SK-N-DZ (cell line): ENCODE measurements at regions not wholly inside any gene's neighbourhood (a gene's known extent, or its start where the extent isn't known, plus 50 kb on each side); places are given as distances from the start of the nearest gene placed in this dataset.
A peak's percentile ranks its signal among the peaks of the same experiment; 100 is the strongest.
"Not testable (repeated sequence)": the region's sequence is repeated elsewhere in the genome, so short reads cannot be mapped to it uniquely, and the experiment has no call there.

ENCODE experiments used
- DNase-seq: peaks from one replicate; pipeline ENCODE4 v3.0.0-alpha.2; 2015; ENCODE audit warnings: low spot score

DNA sequence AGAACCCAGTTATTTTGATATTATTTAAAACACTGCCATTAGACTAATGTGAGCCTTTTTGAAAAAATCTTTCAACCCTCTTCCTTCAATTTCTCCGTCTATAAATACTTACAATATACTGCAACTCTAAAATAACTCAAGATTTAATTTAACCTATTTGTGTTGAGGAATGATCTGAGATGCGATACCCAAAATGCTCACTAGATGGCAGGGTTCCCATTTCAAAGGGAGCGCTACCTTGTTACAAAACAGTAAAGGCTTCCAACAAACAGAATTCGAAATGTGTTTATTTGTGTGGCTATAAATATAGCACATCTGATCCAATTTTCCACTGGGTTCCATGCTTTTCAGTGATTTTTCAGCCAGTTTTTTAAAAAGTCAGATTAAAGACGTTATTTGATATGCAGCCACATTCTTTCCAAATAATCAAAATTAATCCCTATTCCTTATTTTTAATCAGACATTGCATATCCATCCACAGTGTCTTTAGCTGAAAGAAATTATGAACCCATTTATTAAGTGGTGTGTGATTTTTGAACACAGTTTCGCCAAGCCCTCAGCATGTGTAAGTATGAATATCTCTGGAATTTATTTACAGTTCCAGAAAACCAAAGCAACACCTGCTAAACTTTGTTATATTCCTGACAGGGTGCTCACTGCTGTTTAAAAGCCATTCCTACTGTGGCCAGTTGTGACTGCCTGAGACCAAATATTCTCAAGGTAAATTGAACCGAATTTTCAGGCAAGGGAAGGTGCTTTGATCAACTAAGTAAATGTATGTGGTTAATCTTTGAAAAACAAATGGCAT lies 668.0 kb upstream of the LCORL start:
- DNase-seq: peak; percentile 60

DNA sequence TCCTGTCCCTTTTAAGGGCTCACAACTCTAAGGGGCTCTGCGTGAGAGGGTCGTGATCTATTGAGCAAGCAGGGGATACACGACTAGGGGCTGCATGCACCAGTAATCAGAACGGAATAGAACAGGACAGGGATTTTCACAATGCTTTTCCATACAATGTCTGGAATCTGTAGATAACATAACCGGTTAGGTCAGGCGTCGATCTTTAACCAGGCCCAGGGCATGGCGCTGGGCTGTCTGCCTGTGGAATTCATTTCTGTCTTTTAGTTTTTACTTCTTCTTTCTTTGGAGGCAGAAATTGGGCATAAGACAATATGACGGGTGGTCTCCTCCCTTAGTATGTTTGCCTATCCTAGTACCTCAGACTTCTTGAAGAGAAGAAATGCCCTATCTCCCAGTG lies 666.8 kb upstream of the LCORL start:
- not testable (repeated sequence) for DNase-seq

DNA sequence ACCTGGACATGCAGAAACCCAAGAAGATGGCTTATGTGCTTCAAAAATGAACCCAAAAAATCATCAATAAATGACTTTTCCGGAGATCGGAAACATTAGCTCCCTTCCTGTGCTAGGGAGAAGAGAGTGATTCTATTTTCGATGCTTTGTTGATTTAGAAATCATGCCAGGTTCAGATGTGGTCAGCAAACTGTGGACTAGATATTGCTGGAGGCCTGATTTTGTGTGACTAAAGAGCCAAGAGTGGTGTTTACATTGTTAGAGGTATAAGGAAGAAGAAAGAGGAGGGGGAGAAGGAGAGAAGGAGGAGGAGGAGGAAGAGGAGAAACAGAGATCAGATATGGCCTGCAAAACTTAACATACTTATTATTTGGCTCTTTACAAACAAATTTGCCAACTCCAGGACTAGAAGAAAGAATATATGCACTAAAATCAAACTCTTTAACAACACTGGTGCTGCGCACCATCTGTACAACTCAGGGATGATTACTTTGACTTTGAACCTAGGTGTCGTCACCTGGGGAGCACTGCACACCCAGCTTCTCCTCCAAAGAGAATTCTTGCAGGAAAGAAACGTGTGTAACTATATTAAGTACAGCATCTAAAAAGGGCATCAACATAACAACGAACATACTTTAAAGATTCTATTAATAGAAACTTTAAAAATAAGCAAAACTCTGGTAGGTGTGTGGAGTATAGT lies 664.9 kb upstream of the LCORL start:
- no peak for DNase-seq

DNA sequence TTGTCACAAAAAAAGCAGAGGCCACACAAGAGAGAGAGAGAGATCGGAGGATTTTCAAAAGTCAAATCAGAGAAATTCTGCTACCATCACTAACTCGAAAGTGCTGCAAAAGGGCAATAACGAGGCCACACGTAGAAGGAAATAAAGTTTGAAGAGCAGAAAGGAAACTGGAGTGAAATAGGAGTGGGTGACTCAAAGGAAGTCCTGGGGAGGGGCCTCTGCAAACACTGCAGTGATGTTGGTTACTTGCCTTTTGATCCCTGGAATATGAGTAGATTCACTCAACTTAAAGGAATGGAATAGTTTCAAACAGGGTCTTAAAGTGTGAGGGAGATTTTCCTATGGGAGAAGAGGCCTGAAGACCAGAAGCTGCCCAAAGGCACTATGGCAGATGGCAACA lies 663.4 kb upstream of the LCORL start:
- no peak for DNase-seq

DNA sequence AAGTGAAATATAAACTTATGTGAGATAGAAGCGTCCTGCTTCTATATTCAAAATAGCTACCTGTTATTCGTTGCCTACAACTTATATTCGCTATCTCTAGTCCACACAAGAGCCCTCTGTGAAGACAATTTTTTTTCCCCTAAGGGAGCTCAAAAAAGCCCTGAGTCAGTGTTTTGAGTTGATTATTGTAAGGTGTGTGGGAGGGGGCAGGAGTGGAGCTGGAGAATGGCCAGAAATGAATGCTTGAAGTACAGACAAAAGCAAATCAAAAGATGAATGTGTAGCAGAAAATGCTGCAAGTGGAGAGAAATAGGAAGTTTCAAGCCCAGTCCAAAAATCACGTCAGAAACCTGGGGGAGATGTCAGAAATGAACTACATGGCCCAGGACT lies 655.0 kb upstream of the LCORL start:
- no peak for DNase-seq

DNA sequence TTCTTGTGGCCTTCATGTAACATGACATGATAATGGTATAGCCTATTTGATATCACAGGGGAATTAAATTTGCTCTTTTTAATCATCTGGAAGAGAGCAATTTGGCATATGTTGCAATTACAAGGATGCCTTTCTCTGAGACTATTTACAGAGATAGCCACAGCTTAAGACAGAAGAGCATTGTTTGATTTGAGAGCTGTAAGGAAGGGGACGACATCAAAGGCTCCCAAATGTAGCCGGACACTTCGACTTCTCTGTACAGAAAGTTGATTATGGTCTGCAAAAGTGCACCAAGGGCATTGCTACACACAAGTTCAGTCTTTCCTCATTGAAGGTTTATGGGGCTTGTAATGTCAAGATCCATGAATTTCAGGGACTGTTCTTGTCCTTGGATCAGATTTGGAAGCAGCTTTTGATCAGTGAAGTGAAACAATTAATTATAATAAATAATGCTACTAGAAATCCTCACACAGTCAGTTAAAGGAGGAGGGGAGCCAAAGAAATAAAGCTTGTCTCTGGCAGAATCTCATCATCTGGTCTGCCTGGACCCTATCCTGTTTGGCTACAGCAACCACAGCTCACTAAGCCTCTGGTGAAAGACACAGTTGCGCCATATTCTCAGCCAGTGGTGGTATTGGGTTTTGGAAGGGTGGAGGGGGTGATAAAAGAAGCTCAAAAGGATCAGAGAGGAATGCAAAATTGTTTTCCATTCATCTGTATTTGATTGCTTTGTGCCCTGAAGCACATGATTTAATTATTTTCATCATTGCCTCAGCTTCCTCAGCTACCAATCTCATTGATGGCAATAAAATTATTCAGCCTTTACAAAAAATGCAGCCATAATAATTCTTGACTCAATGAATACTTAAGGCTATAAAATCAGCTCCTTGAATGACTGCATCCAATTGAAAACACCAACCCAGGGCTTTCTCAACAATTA lies 654.3 kb upstream of the LCORL start:
- DNase-seq: no peak

DNA sequence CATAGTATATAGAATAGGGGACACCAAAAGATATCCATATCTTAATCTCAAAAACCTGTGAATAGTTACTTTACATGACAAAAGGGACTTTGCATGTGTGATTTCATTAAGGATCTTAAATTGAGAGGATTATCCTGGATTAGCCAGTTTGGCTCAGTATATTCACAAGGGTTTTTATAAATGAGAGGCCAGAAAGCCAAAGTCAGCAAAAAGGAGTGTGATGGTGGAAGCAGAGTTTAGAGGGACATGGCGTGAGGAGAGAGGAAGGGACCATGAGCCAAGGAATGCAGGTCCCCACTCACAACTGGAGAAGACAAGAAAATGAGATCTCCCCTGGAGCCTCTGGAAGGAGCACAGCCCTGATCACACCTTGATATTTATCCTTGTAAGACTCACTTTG lies 648.5 kb upstream of the LCORL start:
- DNase-seq: no peak

DNA sequence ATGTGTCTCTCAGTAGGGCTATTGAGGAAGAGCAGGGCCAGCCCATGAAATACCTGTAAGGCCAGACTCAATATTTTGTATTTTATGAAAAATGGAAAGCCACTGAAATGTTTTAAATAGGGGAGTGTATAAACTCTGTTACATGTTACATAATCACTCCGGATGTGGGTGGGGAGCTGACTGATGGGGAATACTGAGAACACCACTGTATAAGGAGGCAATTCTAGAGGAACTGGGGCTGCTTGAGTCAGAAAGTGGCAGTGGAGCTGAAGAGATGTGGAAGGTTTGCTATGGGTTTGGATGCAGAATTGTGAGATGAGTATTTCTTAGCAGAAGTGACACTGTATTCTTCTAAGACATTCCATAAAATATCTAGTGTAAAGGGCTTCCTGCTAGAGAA lies 647.8 kb upstream of the LCORL start:
- DNase-seq: no peak

DNA sequence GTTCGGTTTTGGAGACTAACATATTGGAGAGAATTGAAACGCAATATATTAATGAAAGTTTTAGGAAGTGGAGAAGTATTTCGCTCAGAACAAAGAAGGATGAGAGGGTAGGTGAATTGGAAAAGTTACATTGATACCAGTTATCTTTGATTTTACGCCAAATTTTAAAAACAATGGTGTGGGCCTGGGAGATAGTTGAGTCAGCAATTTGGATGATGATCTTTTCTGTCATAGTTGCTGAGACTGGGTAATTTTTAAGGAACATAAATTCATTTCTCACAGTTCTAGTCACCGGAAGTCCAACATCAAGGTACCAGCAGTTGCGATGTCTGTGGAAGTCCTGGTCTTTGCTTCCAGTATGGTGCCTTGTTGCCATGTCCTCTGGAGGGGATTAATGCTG lies 644.8 kb upstream of the LCORL start:
- DNase-seq: no peak

DNA sequence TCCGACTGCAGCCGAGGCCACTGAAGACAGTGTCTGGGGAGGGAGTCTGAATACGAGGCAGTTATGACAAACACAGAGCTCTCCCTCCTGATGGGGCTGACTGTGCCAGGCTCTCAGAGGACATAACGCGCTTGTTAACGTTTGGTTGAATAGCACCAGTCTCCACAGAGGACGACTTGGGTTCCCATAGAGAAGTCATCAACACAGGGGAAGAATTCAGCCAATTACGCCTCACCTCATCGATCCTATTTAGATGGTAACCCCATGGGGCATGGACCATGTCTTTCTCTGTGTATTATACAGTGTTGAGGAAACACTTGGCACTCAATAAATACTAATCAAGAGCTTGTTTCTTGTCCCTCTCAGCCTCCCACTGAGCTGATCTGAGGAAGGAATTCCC lies 642.6 kb upstream of the LCORL start:
- DNase-seq: no peak

DNA sequence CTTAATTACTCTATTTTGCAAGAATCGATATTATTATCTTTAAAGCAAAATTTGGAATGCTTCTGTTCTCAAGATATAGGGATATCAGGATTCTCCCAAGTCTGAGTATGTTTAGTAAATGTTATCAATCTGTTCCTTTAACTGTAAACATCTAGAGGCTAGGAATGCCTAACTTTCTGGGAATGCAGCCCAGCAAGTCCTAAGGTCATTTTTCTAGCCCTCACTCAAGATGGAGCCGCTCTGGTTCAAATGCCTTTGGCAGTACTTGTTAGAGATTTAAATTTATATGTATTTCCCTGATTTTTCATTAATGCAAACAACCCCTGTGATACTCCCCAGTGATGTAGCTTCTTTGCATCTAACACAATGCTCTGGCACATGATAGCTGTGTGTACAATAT lies 623.8 kb upstream of the LCORL start:
- DNase-seq: no peak

DNA sequence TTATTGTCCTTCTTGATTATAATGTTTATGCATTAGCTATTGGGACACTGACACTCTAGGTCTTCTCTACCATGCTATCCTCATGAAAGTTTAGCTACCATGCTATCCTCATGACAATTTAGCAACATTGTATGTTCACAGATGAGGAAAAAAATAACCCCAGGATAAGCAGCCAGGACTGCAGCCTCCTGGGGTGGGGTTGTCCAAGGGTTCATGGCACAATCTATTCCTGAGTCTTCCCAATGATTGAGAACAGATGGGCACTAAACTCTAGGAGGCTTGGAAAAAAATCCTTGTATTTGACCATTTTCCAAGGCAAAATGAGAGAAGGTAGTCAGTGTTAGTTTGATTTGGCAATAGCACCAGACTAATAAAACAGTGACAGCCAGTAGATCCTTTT lies 619.8 kb upstream of the LCORL start:
- DNase-seq: no peak

DNA sequence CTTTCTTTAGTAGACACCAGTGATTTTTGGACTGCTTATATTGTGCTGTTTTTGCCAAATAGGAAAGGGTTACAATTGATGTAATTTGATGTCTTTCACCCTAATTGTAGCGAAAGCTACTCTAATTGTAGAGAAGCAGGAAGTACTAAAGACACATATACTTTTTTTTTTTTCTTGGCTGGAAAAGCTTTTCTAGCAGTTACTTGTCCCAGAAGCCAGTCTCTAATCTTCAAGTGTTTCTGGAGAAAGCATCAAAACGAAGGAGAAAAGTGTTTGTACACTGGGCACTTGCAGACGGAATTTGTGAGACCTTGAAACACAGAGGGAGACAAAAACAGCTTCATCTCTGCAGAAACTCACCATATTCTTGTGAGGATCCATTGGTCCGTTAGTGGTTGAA lies 616.5 kb upstream of the LCORL start:
- no peak for DNase-seq

DNA sequence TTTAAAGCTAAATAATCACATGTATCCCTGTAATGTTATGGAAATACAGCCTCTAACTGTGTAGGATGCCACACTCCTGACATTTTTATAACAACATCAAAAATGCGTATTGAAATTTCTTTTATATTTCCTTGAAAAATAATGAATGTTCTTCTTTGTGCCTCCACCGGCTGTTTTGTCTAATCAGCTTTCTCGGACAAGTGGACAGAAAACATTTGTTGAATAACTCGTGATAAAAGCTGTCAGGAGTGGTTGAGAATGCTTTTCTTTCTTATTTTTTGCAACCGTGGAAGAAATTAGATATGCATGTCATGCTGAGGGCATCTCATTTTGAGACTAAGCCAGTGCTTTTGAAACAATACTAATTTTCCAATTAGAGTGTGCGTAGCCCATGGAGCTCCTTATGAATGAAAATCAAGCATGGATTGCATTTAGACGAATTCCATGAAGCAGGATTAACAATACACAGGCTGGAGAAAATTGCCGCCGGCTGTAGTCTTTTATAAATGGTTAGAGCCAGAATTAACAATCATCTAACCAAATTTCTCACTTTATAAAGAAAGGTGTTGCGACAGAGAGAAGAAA lies 614.5 kb upstream of the LCORL start:
- no peak for DNase-seq

DNA sequence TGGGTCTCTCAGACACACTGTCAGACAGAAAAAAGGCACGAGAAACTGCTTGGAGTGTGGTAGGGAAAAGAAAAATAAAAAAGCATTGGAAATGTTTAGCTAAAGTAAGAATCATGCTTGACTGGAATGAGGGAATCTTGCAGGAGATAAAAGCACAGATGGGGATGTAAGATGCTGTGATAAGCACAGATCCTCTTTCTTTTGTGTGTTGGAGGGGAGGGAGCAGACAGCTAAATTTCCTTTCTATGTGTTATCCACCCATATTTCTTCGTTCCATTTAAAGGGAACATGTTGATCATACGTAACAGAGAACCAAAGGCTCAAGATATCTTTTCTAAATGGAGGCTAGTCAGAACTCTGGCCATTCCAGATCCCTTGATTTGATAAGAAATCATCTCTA lies 614.0 kb upstream of the LCORL start:
- peak; percentile 8 for DNase-seq

DNA sequence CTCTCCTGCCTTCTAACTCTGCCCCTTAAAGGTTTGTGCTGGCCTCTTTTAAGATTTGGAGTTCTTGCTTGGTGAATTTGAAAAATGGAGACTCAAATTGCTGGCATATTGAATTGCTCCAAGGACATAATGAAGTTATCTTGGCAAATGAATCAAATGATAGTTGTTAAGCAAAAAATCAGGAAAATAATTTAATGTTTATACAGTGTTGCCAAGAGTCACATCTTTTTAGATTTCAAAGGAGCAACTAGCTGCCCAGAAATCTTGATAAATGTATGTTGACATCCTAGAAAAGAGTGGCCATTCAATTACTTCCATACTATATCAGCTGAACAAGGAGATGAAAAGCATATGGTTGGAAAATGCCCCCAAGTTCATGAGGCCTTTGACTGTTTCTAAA lies 610.0 kb upstream of the LCORL start:
- no peak for DNase-seq

DNA sequence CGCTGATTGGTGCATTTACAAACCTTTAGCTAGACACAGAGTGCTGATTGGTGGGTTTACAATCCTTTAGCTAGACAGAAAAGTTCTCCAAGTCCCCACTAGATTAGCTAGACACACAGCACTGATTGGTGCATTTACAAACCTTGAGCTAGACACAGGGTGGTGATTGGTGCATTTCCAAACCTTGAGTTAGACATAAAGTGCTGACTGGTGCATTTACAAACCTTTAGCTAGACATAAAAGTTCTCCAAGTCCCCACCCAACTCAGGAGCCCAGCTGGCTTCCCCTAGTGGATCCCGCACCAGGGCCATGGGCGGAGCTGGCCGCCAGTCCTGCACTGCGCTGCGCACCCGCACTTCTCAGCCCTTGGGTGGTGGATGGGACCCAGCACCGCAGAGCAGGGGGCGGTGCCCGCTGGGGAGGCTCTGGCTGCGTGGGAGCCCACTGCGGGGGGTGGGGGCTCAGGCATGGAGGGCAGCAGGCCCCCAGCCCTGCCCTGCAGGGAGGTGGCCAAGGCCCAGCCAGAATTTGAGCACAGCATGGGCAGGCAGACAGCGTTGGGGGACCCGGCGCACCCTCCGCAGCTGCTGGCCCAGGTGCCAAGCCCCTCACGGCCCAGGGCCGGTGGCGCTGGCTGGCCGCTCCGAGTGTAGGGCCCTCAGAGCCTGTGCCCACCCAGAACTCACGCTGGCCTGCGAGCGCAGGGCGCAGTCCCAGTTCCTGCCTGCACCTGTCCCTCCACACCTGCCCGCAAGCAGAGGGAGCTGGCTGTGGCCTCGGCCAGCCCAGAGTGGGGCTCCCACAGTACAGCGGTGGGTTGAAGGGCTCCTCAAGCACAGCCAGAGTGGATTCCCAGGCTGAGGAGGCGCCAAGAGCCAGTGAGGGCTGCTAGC lies 608.9 kb upstream of the LCORL start:
- DNase-seq: no peak

DNA sequence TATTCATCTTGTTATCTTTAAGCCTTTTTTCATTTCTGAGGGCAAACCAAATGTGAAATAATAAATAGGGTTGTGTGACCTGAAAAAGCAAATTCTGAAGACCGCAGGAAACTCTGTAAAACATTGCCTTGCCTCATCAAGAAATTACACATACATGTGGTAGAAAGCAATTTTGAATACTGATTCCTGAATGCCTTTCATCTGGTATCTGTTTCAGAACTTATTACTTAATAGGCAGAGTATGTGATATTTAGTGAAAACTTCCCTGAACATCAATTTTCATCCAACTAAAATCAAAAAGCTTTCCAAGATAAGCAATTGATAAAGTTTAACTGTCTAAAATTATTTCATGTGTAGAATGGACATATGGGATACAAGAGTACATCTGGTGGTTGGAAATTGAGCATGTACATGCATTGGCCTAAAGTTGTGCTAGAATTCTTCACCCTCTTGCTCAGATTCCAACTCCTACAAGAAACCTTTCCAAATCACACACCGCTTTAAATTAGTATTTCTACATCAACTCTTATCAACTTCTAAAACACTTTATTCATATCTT lies 606.0 kb upstream of the LCORL start:
- DNase-seq: no peak

DNA sequence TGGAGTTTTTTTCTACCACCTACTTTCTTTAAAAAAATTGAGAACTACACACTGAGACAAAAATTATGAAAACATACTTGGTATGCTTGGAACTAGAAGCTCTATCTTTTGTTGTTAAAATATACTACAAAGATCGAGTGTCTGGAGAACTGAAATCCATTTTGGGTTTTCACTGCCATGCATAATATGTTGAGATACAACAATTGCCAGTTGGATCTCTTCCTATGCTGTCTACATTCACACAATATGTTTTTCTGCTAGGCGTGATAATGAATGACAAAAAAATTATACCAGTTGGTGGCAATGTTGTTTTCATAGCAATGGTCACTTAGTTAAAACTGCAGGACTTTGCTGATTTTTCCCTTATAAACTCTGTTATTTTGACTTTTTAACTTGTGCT lies 605.4 kb upstream of the LCORL start:
- DNase-seq: no peak

DNA sequence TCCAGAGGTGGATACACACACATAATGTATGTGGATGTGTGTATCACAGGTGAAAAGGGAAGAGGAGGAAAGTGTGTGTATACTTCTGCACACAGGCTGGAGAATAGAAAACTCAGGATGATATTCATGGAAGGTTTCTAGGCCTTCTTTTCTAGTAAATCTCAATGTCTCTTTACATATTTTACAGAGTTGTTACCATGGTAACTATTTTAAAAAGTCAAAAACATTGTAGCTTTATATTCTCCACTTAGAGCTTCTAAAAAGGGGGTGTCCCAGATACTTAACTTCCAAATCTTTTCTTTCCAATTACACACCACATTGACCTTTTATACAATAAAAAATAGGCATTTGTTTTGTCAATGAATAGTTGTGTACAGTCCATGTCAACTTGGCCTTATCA lies 604.8 kb upstream of the LCORL start:
- DNase-seq: no peak

DNA sequence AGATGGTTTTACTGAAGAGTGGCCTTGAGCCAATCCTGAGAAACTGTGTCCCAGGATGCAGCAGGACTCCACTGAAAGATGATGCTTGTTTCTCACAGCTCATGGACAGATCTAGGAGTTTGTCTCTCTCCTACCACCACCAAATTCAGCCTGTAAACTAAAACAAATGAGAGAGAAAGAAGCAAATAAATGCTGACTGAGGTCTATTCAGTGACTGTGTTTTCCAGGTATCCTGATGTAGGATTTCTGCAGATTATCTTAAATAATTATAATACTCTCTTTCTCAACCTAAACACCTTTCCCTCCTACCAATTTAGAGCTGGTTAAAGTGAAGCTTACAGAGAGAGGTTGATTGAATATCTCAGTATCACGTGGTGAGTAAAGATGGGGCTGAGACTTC lies 599.6 kb upstream of the LCORL start:
- DNase-seq: no peak
